CD4-positive, alpha-beta T cell treated with Interleukin-10 for 1 hour (primary cell): ENCODE measurements at regions not wholly inside any gene's neighbourhood (a gene's known extent, or its start where the extent isn't known, plus 50 kb on each side); places are given as distances from the start of the nearest gene placed in this dataset.
"Not testable (repeated sequence)": the region's sequence is repeated elsewhere in the genome, so short reads cannot be mapped to it uniquely, and the experiment has no call there.

Experiments
- DNase-seq: peaks from one replicate; pipeline ENCODE4 v3.0.0-alpha.2; 2020

- no peak for DNase-seq
Observed at GRCh38 chr3:181213347-181213746, 223.8 kb upstream of the DNAJC19 start.

GRCh38 chr3:181212271-181212670 lies 222.7 kb upstream of the DNAJC19 start:
- no peak for DNase-seq

GRCh38 chr3:181210275-181210674 lies 220.7 kb upstream of the DNAJC19 start:
- DNase-seq: no peak

GRCh38 chr3:181189556-181189955 lies 200.0 kb upstream of the DNAJC19 start:
- no peak for DNase-seq

DNA sequence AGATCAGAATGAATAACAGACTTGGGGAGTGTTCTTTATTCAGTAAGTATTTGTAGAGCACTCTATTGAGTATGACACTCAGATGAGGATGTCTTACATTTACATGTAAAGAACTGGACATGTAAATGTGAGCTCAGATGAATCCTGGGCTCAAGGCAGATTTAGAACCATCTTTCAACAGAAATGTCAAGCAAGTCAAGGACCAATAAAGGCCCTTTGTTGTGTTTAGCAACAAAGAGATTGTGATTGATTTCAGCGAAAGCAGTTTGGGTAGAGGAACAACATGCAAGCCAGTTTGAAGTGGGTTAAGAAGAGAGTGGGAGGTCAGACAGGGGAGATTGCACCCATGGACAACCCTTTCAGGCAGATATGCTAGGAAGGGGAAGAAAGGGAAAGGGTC lies 194.2 kb upstream of the DNAJC19 start:
- DNase-seq: no peak

DNA sequence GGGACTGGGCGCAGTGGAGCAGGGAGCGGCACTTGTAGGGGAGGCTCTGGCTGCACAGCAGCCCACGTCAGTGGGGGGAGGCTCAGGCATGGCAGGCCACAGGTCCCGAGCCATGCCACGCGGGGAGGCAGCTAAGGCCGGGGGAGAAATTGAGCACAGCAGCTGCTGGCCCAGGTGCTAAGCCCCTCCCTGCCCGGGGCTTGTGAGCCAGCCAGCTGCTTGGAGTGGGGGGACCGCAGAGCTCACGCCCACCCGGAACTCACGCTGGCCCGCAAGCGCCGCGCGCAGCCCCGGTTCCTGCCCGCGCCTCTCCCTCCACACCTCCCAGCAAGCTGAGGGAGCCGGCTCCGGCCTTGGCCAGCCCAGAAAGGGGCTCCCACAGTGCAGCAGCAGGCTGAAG lies 193.5 kb upstream of the DNAJC19 start:
- not testable (repeated sequence) for DNase-seq

- DNase-seq: no peak
Observed at GRCh38 chr3:181178991-181179390, 189.5 kb upstream of the DNAJC19 start.

GRCh38 chr3:181176601-181177000 lies 187.1 kb upstream of the DNAJC19 start:
- peak; percentile 33 for DNase-seq

DNA sequence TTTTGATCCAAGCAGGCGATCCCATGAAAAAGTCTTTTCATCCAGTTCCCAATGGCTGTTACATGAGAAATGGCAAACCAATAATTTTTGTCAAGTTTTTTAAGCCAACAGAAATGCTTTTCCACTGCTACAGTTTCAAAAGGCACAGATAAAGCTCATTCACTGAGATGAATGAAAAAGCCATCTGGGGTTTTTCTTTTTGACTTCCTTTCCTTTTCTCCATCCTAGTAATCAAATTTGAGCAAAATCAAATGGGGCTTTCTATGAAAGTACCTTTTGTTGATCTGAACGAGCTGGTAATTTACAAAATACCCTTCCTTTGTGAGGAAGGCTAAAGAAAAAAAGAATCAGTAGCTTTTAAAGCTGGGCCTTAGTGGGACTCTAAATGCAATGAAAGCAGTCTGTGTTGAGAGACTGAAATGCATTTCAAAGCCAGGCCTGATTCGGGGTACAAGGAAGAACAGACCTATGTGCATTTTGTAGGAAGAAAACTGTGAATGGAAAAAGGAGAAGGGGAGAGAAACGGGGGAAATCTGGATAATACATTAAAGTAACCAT lies 185.2 kb upstream of the DNAJC19 start:
- no peak for DNase-seq

- DNase-seq: no peak
Observed at GRCh38 chr3:181174022-181174421, 184.5 kb upstream of the DNAJC19 start.

DNA sequence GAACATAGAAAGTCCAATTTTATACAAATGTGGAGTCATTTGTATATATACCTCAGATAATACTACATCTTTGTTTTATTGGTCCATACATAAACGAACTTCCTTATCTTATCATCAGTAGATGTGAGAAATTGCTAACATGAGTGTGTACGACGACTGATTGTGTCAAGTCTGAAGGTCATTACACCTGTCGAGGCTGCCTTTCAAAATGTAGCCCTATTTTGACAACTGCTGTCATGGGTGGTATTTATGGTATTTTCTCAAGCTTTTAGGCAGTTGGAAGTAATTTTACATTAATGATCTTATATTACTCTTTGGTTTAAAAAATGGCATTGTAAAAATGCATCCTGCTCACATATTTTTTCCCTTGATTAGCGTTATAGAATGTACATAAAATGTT lies 183.7 kb upstream of the DNAJC19 start:
- DNase-seq: no peak

GRCh38 chr3:181134873-181135272 lies 145.3 kb upstream of the DNAJC19 start:
- DNase-seq: no peak

- no peak for DNase-seq
Observed at GRCh38 chr3:181133832-181134231, 144.3 kb upstream of the DNAJC19 start.

GRCh38 chr3:181105646-181106045 lies 116.1 kb upstream of the DNAJC19 start:
- DNase-seq: no peak

- no peak for DNase-seq
Observed at GRCh38 chr3:181103605-181104004, 114.1 kb upstream of the DNAJC19 start.

DNA sequence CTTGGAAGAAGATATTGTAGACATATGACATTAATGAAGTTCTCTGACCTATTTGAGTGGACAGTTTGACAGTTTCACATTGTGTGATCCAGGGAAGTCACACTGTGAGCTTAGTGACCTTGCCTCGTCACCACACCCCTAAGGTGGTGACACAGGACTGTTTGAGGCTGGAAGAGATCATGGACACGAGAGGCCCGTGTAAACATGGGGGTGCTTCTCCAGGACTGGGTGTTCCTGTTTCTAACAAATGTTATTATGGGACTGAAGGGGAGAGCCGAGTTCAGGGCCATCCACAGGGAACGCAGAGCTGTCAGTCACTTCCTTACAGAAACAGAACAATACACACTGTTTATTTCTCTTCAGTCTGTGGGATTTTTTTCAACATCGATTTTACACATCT lies 96.5 kb upstream of the DNAJC19 start:
- no peak for DNase-seq

DNA sequence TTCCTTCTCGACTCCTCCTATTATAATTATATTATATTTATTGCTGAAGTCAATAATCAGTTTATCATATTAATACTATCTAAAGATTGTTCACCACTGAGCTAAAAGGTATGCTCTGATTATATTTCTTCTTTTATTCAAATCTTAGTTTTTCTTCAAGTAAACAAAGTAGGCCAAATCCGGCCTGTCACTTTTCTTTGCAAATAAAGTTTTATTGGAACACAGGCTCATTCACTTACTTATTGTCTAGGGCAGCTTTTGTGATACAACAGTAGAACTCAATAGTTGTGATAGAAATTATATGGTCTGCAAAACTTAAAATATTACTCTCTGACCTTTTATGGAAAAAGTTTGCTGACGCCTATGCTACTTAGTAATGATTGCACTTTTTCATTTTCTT lies 92.4 kb upstream of the DNAJC19 start:
- DNase-seq: no peak

- no peak for DNase-seq
Observed at GRCh38 chr3:181076558-181076957, 87.0 kb upstream of the DNAJC19 start.

DNA sequence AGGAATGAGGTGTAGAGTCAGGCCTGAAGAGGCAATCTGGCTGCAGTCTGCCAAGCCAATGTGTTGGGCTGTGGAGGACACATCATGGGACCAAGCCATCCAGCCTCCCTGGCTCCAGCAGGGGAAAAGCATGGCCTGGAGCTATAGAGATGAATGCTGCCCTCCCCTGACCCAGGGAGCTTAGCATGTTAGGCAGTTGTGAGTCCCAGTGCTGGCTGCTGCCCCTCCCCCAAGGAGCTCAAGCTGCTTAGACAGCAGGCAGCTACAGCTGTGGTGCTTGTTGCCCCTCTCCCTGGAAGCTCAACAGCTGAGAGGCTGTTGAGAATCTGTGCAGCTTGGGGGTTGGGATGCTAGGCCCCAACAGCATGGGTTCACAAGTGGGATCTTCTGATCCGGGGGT lies 85.6 kb upstream of the DNAJC19 start:
- DNase-seq: no peak

GRCh38 chr3:181066143-181067087 lies 76.9 kb upstream of the DNAJC19 start:
- no peak for DNase-seq

DNA sequence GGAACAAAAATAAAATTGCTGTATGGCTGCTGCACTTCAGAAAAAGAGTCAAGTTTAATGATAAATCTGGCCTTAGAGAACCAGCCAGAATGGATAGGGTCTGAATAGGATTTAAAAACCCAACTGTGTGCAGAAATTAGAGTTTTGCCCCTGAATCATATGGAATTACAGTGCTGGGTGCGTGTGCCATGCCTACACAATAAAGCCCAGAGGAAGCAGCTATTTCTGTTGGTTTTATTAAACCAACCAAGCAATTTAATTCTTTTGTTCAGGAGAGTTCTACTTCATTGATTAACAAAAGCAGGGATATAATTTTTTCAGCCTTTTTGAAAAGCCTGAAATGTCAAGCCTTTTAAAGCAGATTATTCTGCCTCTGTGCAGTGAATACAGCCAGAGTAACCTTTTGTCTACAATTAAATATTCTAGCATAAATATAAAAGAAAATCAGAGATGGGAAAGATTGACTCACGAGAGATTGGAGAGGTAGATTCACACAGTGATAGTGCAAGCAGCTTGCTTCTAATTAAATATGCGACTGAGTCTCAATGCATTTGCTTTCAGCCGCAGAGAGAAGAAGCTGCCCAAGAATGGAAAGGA lies 66.7 kb upstream of the DNAJC19 start:
- no peak for DNase-seq

DNA sequence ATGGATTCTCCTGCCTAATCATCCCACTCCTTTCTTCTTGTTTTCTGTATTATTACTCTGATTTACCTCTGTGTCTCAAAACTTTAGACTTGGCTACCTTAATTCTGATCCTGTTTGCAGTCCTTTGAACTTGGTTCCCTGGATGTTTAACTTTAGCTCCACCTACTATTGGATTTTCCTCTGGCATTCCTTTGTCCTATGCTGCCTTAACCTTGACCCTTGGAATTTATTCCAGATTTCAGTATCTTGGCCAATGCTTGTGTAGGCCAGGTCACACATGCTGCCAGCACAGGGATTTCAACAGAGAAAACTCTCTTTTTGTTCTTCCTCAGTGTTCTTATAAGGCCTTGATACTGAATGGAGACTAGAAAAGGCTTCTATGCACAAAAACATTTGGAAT lies 65.0 kb upstream of the DNAJC19 start:
- DNase-seq: no peak

DNA sequence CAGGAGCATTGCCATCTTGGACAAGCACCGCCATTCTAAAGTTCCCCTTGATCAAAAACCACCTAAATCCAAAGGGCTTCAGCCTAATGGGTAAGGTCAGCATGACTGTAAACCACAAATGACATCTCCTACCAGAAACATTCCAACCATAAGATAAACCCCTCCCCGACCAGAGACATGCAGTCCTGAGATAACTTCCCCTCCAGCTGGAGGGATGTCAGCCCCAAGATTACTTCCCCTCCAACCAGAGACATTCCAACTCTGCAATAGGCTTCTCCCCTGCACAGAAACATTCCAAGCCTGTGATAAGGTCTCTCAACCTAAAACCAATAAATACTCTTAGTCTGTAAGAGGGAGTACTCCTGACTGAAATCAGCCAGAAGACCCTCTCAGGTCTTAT lies 62.7 kb upstream of the DNAJC19 start:
- DNase-seq: no peak

DNA sequence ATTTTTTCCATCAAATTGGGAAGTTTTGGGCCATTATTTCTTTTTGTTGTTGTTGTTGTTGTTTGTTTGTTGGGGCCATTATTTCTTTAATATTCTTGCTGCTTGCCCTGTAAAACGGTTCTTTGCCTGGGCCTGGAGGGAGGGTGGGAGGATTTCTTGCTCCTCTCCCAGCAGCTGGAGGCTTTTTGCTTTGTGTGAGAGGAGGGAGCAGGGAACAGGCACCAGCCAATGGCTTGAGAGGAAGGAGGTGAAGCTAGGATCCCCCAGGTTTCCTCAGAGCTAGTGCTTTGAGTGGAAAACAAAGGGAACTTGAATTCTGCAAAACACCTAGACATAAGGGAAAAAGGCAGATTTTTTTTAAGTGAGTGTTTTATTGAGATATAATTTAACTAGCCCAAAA lies 61.2 kb upstream of the DNAJC19 start:
- no peak for DNase-seq
